Kasumi-1 (cell line): ENCODE measurements at regions not wholly inside any gene's neighbourhood (a gene's known extent, or its start where the extent isn't known, plus 50 kb on each side); places are given as distances from the start of the nearest gene placed in this dataset.

Source experiments
- DNase-seq, 2 experiments: peaks; one replicate each; lab custom pipeline; 2025; lab: John Stamatoyannopoulos, UW

DNA sequence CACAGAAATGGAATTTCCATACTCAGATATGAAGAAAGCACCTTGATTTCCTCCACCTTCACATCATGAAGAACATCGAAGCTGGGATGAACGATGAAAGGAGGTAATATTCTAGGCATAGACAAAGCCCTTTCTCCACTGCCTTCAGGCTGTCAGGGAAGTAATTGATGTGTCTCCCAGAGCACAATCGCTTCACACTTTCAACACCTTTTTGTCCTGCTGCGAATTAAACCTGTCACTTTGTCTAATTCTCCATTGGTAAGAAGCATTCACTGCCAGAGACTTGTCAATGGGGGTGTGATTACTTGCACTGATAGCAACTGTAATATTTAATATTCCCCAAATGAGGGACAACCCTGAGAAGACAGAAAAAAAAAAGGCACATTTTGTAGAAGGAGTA, 260.1 kb downstream of the ETS1 start:
- DNase-seq = no peak

DNA sequence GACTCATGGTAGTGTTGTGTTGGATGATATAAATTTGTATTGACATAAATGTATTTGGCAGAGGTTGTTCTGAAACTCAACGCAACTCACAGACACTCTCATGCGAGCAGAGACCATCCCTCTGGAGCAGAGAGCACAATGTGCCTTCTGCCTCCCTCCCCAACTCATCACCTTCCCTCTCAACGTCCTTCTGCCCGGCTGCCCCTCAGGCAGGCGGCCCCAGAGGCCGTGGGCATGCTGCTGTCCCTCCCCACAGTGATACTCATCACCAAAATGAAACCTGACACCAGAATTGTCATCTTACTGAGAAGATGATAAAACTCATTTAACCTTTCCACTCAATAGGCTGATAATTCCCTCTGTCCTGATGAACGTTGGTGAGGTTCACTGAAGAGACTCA, 260.6 kb downstream of the ETS1 start:
- DNase-seq = no peak

DNA sequence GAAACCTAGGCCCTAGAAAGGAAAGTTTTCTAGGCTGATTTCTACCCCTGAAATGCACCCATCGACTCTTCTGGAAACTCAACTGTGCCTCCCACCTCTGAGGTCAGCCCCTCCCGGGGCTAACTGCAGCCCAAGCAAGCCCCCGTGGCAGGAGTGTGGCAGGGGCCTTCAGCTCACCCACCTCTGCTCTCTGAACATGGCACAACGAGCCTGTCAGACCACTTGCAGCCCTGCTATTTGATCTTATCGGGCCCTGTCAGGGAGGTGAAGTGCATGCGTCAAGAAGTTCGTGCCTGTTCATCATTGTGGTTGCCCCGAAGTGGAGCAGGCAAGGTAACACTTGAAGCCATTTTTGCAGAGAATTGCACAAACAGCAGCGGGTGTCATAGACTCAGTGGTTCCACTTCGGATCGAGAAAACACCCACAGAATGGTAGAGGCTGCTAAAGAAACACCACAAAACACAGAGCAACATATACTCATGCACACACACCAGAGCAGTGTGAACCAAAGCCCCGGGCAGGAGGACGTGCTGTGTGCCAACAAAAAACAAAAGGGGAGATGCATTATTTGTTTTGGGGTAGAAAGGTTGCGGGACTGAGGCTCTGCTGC, 262.7 kb downstream of the ETS1 start:
- DNase-seq = no peak

DNA sequence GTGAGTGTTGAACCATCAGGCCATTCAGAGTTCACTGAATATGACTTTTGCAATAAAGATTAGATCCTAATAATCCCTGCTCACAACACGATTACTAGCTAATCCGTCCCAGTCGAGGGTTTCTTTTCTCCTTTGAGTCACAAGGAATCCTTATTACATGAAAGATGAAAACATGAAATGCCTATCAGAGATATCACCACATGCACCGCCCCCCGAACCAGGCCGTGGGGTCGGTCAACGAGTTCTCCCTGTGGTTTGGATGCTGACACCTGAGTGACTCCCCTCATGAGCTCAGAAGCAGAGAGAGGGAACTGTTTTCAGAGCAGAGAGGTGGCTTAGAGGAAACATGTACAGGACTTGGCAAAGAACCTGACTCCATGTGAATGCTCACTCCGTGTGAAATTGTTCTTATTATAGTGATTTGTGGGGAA, 263.3 kb downstream of the ETS1 start:
- no peak for DNase-seq

DNA sequence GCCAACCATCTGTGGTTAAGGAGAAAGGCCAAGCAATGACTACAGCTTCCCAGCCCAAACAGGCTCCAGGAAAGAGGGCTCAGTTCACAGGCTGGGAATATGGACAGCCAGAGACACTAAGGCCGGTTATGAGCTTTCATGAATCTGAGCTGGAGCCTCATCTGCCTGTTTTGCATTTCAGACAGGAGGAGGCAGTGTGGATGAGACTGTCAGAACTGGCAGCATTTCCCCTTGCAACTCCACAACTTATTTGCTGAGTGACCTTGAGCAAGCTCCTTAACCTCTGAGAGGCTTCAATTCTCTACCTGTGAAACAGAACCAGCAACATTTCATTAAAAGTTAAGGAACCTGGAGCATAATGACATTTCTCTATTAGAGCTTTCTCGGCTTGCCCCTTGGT, 264.0 kb downstream of the ETS1 start:
- peak in 1 of 2 experiments; percentile 4 for DNase-seq

DNA sequence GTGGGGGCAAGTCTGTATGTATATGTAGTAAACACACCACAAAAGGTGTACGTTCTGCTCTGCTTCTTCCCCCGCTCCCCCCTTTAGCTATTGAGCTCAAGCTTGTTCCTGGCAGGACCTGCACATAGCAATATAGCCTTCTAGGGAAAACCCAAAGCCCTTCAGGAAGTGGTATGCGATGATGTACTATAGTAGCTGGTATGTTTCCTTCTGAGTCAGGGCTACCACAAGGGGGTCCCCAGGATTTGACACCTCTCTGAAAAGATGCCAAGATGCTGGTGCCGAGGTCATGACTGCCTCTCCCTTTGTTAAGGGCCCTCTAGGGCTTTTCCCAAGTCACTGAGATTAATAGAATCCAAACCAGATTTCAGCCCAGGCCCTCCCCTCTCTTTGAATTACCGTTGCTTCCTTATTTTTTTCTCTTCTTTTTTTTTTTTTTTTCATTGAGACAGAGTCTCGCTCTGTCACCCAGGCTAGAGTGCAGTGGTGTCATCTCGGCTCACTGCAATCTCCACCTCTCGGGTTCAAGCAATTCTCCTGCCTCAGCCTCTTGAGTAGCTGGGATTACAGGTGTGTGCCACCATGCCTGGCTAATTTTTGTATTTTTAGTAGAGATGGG, 268.4 kb downstream of the ETS1 start:
- DNase-seq = no peak

DNA sequence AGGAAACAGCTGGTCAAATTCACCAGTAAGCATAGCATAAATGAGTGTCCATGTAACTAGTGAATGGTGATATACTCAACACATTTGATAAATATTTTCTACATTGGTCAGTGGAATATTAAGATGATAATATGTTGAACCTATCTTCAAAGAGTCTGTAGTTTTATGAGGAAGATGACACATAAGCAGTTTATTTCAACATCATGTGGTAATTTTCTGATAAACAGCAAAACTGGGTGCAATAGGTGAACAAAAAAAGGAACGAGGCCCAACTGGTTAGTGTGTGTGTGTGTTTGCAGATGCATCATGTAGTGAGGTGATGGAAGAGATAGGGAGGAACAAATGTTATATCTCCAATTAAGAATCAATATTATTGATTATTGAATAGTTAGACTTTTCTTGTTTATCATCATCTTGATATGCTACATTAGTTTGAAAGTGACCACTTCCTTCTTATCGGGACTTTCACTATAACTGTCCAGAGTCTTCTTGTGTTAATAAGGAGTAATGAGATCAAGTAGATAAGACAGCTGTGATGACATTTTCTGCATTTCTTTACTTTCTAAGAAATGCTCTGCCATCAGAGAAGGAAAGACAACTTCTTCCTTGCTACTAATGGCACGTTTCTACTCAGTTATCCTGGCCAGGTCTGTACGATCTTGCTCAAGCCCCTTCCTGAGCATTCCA, 270.7 kb downstream of the ETS1 start:
- DNase-seq = no peak

DNA sequence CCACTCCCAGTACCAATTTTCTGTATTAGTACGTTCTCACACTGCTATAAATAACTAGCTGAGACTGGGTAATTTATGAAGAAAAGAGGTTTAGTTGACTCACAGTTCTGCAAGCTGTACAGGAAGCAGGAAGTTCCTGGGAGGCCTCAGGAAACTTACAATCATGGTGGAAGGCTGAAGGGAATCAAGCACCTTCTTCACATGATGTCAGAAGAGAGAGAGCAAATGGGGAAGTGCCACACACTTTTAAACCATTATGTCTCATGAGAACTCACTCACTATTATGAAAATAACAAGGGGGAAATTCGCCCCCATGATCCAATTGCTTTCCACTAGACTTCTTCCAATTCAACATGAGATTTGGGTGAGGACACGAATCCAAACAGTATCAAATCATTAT, 271.4 kb downstream of the ETS1 start:
- DNase-seq = no peak

DNA sequence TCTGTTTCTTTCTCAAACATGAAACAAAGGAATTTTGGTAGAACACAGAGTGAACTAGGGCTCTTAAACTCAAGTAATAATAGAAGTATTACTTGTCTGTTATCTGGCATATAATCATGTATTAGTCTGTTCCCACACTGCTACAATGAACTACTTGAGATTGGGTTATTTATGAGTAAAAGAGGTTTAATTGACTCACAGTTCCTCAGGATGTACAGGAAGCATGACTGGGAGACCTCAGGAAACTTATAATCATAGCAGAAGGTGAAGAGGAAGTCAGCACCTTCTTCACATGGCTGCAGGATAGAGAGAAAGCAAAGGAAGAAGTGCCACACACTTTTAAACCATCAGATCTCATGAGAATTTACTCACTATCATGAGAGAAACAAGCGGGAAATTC, 273.4 kb downstream of the ETS1 start:
- no peak for DNase-seq

DNA sequence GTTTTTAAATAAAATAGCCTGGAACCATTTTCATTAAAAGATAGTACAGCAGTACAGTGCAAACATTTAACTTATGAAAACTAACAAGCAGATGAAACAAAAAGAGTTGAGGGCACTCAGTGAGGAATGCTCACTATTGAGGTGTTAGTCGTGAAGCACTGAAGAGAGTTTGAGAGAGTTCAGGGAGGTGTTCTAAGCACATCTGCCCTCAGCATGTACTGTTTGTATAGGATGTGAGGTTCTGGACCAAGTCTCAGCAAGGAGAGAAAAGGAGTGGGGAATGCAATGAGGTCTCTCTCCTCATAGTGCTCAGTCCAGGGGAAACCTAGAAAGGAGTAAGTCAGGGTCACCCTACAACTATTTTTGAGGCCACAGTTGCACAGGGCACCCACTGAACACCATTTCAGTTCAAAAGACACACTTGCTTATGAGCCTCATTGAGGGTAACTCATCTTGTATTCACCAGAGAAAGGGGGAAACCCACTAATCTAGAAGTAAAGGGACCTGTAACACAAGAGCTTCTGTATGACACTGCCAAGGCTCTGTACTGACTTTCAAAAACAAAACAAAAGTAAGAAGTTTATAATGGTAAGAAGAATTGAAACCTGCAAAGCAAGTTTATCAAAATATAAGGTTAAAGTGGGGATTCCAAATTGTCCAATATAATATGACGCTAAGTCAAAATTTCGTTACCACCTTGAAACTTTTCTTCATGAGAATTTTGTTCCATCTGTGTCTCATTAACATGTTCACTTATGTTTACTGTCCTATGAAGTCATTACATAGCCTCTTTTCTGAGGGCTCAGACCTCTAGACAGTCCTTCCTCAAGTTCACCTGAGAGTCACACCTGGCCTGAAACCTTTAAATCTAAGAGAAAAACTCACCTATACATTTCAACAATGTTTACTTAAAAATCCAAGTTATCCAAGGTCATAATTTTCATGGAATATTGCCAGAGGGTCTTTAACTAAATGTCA, 275.3 kb downstream of the ETS1 start:
- DNase-seq = no peak

DNA sequence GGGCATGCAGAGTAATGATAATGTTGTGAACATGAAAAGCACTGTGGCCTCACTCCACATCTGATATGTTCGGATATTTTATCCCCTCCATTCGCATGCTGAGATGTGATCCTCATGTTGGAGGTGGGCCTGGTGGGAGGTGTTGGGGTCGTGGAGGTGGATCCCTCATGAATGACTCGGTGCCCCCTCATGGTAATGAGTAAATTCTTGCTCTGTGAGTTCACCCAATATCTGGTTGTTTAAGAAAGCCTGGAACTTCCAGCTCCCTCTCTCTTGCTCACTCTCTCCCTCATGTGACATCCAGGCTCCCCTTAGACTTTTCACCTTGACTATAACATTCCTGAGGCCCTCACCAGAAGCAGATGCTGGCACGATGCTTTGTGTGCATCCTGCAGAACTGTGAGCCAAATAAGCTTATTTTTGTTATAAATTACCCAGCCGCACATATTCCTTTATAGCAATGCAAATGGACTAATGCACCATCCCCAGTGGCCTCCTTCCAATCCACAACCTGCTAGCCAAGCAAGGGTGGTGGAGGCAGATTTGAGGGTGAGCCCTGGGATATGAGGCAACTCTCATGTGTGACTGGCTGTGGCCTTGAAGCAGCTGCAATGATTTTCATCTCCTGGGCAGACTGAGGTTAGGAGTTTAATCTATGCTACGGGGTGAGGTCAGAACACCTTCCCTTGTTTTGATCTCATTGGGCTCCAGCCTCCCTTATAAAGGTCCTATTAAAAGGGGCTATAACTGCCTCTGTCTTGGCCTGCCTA, 276.5 kb downstream of the ETS1 start:
- no peak for DNase-seq

DNA sequence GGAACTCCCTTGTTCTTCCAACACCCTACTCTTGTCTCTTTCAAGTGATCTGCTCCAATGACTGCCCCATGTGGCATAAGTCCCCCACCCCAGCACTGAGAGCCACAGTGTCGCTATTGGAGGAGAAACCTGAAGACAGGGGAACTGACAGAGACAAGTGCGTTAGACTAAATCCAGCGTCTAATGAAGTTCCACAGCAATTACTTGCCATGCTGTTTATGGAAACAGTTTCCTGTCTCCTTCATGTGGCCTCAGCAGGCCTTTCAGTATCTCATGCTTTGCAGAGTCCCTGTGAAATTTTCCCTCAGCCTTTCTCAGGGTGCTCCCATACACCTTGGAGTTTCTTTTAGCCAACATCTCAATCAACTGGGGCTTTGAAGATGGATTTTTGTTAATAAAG, 277.4 kb downstream of the ETS1 start:
- DNase-seq = no peak

DNA sequence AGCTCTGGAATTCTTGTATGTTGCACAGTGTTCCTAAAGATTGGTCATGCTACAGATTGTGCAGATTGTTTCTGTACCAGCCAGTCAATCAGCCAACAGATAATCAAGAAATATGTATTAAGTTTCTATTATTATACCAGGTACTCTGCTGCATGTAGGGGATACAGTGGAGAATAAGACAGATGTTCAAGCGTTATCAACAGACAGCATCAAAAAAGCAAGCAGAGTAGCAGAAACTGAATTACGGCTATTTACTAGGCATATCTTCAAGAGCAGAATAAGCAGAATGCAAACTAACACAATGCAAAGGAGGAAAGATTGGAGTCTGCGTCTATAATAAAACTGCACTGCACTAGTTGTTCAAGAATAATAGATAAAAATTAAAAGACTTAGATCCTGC, 278.6 kb downstream of the ETS1 start:
- no peak for DNase-seq

DNA sequence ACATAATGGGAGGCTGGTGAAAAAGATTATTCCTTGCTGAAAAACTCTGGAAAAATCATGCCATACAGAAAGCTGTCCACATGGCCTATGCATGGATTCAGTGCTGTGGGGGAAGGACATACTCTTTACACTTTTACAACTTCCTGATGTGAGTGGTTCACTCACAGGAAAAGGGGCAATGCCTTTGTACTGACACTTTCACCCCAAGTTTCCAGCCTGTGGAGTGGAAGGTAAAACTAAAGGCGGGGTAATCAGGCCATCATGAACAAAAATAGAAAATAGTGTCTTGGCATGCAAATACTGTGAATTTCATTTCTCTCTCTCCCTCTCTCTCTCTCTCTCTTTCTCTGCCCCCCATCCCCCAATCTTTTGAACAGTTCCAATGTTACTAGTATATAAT, 281.8 kb downstream of the ETS1 start:
- DNase-seq = no peak

DNA sequence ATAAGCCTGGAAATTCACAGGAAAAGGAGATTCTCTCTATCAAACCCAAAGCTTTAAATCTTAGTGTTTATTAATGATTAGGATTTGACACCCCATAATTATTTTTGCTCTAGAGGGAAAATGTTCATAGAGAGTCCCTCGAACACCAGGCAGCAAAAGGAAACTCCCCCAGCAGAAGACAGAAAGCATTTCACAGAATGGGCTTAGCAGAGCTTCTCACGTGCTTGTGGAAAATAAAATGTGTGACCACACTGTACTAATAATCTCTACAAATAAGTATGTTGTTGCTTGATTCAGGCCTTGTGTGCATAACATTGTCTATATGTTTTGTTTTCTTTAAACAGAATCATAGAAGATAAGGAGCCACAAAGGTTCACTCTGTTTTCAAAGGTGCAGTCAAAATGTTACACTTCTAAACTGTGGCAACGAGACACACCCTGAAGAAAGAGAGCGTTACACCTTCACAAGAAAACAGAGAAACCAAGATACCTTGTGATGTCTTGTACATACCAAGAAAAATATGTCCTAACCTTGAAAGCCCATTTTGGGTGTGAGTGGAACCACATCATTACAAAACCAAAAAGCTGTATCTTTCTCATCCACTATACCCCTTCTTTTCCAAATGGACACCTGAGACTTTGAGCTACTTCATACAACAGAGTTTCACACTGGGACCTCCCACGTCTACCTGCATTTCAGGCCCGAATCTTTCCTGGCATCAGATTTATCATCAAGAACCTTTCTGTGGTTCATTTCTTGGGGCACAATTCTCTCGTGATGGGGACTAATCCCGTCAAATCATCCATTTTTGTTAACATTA, 282.5 kb downstream of the ETS1 start:
- DNase-seq = no peak

DNA sequence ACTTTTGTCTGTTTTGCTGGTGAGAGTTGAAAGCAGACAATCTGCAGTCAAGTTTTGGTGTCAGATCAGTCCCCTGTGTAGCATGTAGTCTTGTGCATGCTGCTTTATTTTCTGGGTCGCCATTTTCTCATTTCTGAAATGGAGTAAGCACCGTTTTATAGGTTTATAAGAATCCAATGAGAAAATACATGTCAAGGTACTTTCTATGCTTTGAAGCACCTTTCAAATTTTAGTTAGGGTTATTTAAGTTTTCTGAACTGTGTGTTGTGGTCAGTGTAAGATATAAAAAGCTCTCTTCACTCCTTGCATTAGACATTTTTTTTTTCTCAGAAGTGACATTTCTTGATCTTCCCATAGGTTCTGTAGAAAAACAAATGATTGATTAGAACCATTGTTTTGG, 283.2 kb downstream of the ETS1 start:
- no peak for DNase-seq

DNA sequence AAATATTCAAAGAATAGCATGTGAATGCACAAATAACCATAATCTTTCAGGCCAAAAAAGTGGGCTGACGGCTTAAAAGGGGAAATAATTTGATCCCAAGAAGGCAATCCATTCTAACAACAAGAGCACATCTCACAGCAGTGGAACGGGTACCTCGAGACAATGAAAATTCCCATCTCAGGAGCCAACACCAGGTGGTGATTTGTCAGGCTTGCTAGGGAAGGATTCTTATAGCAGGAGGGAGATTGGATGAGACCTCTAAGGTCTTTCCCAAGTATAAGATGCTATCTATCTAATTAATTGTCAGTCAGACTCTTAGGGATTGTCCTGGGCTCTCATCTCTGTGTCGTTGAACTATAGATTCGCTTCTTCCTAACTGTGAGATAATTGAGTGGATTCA, 284.0 kb downstream of the ETS1 start:
- DNase-seq = no peak

DNA sequence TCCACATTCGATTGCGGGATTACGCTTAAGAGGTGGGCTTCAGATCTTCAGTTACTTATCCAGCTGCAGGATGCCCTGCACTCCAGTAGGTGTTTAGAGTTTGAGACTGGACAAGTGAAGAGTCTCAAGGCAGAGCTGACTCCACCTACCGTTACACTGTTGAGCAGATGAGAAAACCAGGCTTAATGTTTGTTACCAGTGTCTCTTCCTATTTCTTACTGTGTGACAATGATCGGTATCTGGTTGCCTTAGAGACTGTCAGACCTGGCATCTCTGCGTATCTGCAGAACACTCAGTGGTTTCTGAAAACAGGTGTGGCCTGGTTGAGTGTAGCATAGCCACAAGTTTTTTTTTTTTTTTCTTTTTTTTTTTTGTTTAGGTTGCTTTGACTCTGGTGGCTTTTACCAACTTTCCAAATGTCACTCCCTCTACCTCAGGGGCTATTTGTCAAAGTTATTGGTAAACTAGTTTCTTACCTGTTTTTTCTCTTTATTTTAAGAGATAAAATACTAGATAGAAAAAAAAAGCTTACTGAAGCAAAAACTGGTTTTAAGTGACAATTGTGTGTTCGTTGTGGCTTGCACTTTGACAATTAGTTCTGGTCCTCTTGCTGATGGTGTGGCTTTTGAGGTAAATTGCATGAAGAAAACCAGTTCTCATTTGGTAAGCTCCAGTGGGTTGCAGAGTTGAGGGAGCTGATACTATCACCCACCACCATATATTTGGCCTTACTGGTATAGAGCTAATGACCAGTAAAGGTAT, 284.8 kb downstream of the ETS1 start:
- DNase-seq = no peak

DNA sequence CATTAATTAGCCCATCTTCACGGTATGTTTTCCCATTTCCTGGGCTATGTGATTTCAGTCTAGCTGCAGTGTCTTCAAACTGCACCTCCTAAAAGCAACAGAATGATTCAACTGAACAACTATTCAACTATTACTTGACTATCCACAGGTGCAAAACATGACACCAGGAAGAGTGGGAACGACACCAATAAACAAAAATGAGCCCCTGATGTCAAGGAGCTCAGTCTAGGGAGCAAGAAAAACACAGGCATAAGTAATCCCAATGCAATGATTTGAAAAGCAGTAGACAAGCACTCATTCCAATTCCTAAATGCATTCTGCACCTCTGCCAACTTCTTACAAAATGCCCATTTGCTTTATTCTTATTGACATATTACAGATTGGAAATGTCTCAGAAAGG, 285.6 kb downstream of the ETS1 start:
- no peak for DNase-seq

DNA sequence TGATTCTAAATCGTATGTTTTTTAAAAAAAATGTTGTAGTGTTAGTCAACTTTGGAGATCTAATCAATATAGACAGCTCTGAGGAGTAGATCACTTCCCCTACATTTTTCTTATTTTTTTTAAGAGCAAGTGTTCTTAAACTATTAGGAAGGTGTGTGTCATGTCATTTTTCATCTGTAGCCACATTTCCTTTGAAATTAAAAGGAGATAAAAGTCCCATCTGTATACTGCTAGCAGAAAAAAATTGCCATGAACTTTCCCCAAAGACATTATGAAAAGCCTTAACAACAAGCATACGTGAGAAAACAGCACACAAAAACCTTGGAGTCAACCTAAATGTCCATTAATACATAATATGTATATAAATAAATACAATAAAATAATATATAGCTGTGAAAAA, 286.6 kb downstream of the ETS1 start:
- DNase-seq = no peak
